ENCODE measurements at regions not wholly inside any gene's neighbourhood (a gene's known extent, or its start where the extent isn't known, plus 50 kb on each side); places are given as distances from the start of the nearest gene placed in this dataset.

DNA sequence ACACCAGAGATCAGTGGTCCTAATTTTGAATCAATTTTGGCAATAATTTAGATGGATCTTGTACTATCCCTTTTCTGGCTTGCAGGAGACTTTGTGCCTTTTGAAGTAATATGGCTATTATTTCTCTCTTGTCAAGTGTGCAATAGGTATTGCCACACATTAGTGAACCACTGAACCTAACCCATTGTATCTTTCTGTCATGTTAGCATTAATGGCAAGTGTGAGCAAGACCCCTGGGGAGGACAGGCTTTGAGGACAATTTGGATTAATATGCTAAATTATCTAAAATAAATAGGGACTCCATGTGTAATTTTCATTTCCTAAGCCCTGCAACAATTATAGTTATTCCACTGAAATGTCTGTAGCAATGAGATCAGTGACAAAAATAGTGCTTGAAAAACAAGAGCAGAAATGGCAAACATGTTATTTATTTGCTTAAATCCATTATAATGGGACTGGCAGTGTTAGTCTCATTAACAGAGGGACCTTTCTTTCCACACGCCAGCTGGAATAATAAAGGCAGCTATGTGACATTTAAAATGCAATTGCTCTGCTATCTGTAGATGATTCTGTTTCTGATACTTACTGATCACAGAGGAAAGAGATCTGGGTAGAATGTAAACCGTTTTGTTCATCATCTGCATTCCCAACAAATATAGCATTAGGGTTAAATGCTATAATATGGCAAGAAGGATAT is 753.3 kb upstream of the ZNF608 start:
- TF ChIP-seq, protein P1, sequence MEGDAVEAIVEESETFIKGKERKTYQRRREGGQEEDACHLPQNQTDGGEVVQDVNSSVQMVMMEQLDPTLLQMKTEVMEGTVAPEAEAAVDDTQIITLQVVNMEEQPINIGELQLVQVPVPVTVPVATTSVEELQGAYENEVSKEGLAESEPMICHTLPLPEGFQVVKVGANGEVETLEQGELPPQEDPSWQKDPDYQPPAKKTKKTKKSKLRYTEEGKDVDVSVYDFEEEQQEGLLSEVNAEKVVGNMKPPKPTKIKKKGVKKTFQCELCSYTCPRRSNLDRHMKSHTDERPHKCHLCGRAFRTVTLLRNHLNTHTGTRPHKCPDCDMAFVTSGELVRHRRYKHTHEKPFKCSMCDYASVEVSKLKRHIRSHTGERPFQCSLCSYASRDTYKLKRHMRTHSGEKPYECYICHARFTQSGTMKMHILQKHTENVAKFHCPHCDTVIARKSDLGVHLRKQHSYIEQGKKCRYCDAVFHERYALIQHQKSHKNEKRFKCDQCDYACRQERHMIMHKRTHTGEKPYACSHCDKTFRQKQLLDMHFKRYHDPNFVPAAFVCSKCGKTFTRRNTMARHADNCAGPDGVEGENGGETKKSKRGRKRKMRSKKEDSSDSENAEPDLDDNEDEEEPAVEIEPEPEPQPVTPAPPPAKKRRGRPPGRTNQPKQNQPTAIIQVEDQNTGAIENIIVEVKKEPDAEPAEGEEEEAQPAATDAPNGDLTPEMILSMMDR (conservative IDR thresholded peaks at IDR 0.05; ENCODE audit: low read length): no peak
- no peak for TF ChIP-seq EZH2phosphoT487 (IDR thresholded peaks at IDR 0.05; ENCODE audit: borderline replicate concordance, low read depth, low read length)
